ENCODE measurements at regions not wholly inside any gene's neighbourhood (a gene's known extent, or its start where the extent isn't known, plus 50 kb on each side); places are given as distances from the start of the nearest gene placed in this dataset.

- DNase-seq, result no peak
Measured at GRCh38 chr6:145483191-145483996, 251.9 kb downstream of the EPM2A start.

- DNase-seq, result no peak
Measured at GRCh38 chr6:145485288-145485687, 250.0 kb downstream of the EPM2A start.

DNA sequence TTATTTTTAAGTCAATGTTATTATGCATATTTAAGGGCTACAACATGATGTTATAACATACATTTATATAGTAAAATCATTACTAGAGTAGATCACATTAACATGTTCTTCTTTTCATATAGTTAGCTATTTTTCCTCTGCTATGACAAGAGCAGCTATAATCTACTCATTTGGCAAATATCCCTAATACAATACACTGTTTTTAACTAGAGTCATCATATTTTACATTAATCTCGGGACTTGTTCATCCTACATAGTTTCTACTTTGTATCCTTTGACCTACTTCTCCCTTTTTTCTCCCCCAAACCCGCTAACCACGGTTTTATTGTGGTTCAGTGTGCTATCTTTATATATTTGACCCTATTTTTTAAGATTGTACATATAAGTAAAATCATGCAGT, 249.0 kb downstream of the EPM2A start:
- DNase-seq, result no peak

- no peak for DNase-seq
Measured at GRCh38 chr6:145489583-145489982, 245.7 kb downstream of the EPM2A start.

DNA sequence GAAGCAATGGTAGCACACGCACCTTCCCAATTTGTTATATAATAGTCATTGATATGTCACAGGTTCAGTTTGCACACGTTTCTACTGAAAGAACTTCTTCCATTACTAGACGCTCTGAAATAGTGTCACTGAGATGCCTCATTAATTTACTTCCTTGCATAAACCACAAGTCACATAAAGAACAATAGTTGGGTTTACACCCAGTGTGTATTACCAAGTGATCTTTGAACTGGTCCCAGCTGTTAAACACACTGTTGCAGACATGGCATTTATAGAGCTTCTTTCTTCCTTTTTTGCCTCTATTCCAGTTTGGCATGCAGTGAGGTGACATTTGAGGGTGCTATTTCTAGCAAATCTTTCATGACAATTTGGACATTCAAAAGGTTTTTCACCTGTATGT, 245.3 kb downstream of the EPM2A start:
- no peak for DNase-seq

DNA sequence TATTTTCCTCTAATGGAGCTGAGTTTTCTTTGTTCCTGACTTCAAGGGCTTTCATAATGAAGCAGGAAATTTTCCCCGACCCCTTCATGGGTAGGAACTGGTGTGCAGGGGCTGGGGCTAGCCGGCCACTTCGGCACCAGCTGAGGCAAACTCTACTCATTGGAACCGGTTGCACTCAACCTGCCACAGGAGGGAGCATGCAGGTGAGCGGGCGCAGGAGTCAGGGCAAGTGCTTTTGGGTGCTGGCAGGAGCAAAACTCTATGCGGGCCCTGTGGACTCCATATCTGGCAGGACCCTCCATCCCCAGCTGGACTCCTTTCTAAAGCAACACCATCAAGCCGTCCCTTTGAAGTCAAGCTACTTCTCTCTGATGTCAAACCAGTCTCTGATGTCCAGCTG, 244.2 kb downstream of the EPM2A start:
- no peak for DNase-seq

GRCh38 chr6:145497006-145497405, 238.3 kb downstream of the EPM2A start:
- DNase-seq, result no peak

DNA sequence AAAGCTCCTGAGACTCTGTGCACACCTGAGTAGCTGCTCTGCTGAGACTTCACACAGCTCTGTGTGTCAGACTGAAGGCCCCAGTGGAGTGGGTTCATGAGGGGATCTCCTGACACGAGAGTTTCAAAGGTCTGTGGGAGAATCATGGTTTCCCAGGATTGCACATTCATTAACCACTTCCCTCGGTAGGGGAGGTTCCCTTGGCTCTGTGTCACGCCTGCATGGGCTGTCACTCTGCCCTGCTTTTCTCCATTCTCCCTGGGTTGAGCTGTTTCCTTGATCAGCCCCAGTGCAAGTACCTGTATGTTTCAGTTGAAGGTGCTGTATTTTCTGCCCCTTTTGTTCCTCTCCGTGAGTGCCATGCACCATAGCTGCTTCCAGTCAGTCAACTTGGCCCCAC, 236.9 kb downstream of the EPM2A start:
- DNase-seq, result no peak

DNA sequence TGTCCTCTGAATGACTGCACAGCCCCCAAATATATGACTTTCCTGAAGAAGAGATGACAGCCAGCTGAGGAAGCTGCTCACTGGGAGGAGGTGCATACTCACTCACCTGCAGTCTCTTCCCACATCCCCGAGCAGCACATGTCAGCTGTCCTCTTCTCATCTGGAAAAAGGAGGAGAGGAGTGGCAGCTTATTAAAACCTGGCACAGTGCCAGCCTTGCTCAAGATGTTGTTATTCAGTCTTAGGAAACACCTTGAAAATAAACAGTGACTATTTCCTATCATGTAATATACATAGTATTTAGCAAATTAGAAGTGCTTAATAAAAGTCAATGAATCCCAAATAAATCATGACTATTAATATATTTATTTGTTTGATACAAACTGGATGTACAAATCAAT, 232.9 kb downstream of the EPM2A start:
- peak; percentile 2 for DNase-seq

GRCh38 chr6:145506136-145506535, 229.2 kb downstream of the EPM2A start:
- DNase-seq, result no peak

DNA sequence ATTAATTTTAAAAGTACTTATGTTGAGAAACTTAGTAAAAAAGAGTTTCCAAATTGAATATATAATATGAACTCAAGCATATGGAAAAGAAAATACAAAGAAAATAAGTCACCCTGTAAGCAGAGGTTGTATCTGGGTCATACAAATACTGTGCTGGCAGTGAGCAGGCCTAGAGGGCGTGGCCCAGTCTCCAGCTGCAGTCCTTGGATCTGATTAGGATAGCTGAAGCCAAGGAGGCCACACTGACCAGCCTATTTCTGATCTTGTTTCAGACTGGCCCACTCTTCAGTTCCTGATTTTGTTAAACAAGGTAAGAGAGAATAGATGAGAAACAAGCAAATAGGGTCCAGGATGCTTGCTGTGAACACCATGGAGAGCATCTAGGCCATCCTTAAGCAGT, 228.8 kb downstream of the EPM2A start:
- no peak for DNase-seq

DNA sequence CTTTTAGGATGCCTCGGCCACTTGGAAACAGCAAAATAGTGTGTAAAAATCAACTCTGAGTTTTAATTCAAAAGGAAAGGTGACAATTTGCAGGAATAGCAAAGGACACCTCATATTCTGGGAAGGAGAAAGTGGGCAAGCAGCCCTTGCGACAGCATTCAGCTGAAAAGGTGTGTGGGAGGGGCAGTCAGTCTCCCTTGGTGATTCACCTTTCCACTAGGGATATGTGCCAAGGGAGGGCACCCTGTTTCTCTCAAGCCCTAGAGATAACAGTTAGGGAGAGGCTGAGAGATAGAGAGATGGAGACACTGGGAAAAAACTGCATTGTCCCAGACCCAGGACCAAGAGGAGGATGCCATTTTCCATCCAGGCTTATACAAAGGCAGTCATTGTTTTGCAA, 228.1 kb downstream of the EPM2A start:
- no peak for DNase-seq

GRCh38 chr6:145508107-145508506, 227.2 kb downstream of the EPM2A start:
- DNase-seq, result no peak

DNA sequence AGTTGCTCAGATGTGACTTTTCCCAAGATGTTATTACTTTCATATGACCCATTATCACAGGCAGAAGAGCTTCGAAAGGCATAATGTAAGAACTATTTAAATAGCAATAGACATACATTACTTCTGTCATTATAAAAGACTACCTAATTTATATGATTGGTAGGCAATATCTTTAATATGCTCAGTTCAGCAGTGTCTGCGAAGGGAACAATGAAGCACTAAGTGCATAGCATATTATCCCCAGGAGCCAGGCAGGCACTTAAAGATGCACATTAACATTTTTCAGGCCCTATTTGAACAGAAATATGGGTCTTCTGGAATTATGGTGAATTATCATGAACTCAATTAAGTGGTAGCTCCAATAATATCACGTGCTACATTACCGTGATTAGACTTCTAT, 217.8 kb downstream of the EPM2A start:
- no peak for DNase-seq

GRCh38 chr6:145525038-145525437, 210.3 kb downstream of the EPM2A start:
- no peak for DNase-seq

DNA sequence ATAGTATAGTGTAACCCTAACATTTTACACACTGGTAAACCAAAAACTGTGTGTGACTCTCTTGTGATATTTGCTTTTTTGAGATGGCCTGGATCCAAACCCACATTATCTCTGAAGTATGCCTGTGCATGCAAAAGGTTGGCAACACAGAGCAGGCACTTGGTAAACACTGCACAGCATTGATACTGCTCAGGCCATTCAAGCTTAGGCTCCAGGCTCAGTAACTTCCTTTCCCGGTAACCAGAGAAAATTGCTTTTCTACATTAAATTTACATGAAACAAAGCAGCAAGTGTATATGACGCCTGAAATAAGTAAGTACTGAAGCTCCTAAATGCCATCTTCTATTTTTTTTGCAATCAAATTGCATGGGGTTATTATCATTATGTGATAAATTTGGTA, 205.7 kb downstream of the EPM2A start:
- DNase-seq, result no peak

GRCh38 chr6:145530454-145530853, 204.9 kb downstream of the EPM2A start:
- DNase-seq, result no peak

GRCh38 chr6:145531032-145531431, 204.3 kb downstream of the EPM2A start:
- no peak for DNase-seq

GRCh38 chr6:145531822-145532221, 203.5 kb downstream of the EPM2A start:
- DNase-seq, result no peak

GRCh38 chr6:145532361-145532760, 203.0 kb downstream of the EPM2A start:
- no peak for DNase-seq

DNA sequence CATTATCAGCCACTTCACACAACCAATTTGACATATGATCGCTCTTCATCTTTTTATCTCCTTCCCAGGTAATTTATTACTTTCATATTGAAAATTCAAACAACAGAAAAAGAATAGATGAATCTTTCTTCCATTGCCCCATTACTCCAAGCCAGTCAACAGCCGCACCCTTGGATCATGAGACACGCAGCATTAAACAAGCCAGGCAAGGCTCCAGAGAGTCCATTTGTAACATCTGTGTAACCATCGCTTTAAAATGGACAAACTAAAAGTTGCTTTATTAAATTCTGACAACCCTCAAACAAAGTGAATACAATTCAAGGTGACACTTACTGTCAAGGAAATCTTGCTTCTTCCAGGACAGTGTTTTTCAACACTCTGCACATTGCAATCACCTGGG, 200.3 kb downstream of the EPM2A start:
- DNase-seq, result no peak

DNA sequence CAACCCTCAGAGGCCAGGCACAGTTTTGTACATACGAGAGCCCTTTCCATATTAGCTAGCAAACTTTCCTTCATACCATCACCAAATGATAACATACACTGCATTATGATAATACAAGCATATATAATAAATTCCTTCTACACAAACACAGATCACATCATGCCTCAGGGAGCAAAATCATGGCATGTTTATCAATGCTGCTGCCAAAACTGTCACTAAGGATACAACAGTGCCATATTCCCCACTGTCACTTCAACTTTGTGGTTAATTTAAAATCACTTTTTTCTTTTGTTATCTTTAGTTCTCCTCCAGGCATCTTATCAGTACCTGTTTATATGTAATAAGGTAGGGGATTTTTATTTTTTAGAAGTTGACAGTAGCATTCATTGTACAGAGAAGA, 196.3 kb downstream of the EPM2A start:
- no peak for DNase-seq

- no peak for DNase-seq
Measured at GRCh38 chr6:145539831-145540230, 195.5 kb downstream of the EPM2A start.

DNA sequence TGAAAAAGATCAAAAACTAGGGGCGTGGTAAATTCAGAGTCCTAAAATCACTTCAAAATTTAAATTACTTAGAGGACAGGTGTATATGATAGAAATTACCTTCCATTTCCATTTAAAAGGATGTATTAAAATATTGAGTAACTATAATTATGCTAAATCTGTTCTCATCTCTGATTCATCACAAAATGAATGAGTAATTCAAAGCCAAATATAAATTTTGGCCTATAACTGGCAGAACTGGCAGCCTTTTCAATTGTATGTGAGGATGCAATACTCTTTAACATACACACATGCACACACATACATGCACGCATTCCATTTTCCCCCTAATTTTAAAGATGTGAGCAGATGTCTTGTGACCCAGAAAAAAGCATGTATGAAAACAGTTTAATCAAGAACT, 194.6 kb downstream of the EPM2A start:
- DNase-seq, result no peak

DNA sequence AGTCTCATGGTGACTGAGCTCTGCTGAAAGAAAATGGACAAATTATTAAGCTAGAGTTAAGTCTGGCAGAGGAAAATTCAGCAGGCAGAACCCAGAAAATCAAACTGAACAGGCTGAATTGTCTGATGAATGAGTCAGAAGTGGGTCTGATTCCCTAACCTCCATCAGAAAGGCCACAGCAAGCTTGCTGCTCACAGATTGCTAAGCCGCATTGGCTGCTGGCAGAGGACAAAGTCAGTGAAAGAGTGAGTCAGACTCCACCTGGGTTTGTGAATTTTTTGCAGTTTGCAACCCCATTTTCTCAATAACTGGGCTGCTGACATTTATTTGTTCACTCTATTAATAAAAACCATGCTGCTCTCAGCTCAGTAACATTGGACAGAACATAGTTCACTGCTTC, 191.3 kb downstream of the EPM2A start:
- DNase-seq, result no peak
